ENCODE measurements at regions not wholly inside any gene's neighbourhood (a gene's known extent, or its start where the extent isn't known, plus 50 kb on each side); places are given as distances from the start of the nearest gene placed in this dataset.

DNA sequence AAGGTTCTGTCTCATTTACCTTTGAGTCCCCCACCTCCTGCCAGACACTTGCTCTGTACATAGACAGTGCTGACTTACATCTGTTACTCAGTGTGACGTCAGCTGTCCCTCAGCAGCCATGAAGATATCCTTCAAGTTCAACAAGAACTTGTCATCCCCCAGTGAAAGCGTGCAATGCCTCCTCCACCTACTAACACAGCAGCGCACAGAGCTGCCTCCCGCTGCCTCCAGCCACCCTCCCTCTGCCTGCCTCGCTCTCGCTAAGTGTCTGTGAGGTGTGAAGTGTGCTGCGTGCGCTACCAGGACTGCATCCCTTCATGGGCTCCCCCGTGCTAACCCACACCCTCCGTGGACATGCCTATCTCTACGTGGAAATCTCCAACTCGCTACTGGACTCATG lies 621.4 kb downstream of the BRD1 start:
- TF ChIP-seq, protein P1, sequence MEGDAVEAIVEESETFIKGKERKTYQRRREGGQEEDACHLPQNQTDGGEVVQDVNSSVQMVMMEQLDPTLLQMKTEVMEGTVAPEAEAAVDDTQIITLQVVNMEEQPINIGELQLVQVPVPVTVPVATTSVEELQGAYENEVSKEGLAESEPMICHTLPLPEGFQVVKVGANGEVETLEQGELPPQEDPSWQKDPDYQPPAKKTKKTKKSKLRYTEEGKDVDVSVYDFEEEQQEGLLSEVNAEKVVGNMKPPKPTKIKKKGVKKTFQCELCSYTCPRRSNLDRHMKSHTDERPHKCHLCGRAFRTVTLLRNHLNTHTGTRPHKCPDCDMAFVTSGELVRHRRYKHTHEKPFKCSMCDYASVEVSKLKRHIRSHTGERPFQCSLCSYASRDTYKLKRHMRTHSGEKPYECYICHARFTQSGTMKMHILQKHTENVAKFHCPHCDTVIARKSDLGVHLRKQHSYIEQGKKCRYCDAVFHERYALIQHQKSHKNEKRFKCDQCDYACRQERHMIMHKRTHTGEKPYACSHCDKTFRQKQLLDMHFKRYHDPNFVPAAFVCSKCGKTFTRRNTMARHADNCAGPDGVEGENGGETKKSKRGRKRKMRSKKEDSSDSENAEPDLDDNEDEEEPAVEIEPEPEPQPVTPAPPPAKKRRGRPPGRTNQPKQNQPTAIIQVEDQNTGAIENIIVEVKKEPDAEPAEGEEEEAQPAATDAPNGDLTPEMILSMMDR (conservative IDR thresholded peaks at IDR 0.05; ENCODE audit: low read depth, low read length), result no peak
- TF ChIP-seq EZH2 (IDR thresholded peaks at IDR 0.05; ENCODE audit: low read length, unreplicated experiment), result no peak

Data from PC-3 (cell line).